Osteoblast (primary cell): ENCODE measurements at regions not wholly inside any gene's neighbourhood (a gene's known extent, or its start where the extent isn't known, plus 50 kb on each side); places are given as distances from the start of the nearest gene placed in this dataset.

Experiments
- DNase-seq: peaks from one replicate; pipeline ENCODE4 v3.0.0; 2011; ENCODE audit warnings: low spot score, mixed read lengths; ENCODE audit not compliant: insufficient read length; ENCODE audit errors: missing footprints
- H2AFZ ChIP-seq: 2 replicates; pipeline ENCODE4 v1.6.0; 2011; ENCODE audit warnings: mild to moderate bottlenecking, low read length
- H3K27ac ChIP-seq: 2 replicates; pipeline ENCODE4 v1.5.1; 2011; ENCODE audit warnings: mild to moderate bottlenecking, low read depth, low read length, moderate library complexity
- H3K27me3 ChIP-seq: 2 replicates; pipeline ENCODE4 v1.6.0; 2012; ENCODE audit warnings: mild to moderate bottlenecking, control low read depth, inconsistent platforms, low read length, moderate library complexity; ENCODE audit not compliant: insufficient read depth
- H3K36me3 ChIP-seq: 2 replicates; pipeline ENCODE4 v1.5.1; 2011; ENCODE audit warnings: mild to moderate bottlenecking, low read length, control low read depth, moderate library complexity; ENCODE audit not compliant: insufficient read depth
- H3K4me1 ChIP-seq: 2 replicates; pipeline ENCODE4 v1.5.1; 2011; ENCODE audit warnings: mild to moderate bottlenecking, low read length, control low read depth, moderate library complexity; ENCODE audit not compliant: insufficient read depth
- H3K4me2 ChIP-seq: 2 replicates; pipeline ENCODE4 v1.6.0; 2011; ENCODE audit warnings: mild to moderate bottlenecking, low read length; ENCODE audit not compliant: insufficient read depth
- H3K4me3 ChIP-seq: fragments of 200-600 bp; sonication (generic); 3 replicates; pipeline ENCODE4 v1.5.1; 2012; ENCODE audit warnings: mild to moderate bottlenecking, low read length, inconsistent platforms; ENCODE audit not compliant: insufficient read depth
- H3K79me2 ChIP-seq: 2 replicates; pipeline ENCODE4 v1.6.0; 2012; ENCODE audit warnings: mild to moderate bottlenecking, low read length, control low read depth, inconsistent platforms; ENCODE audit not compliant: insufficient read depth
- H3K9me3 ChIP-seq: 2 replicates; pipeline ENCODE4 v1.5.1; 2011; ENCODE audit warnings: low read depth, low read length, control low read depth
- H4K20me1 ChIP-seq: 2 replicates; pipeline ENCODE4 v1.6.0; 2012; ENCODE audit warnings: mild to moderate bottlenecking, low read length, control low read depth; ENCODE audit not compliant: insufficient read depth
- TF ChIP-seq, protein P1 (sequence below): IDR thresholded peaks from 2 replicates; pipeline ENCODE4 v1.5.1; 2011; ENCODE audit warnings: mild to moderate bottlenecking, low read depth, low read length, moderate library complexity; ENCODE audit errors: extremely low read depth

DNA sequence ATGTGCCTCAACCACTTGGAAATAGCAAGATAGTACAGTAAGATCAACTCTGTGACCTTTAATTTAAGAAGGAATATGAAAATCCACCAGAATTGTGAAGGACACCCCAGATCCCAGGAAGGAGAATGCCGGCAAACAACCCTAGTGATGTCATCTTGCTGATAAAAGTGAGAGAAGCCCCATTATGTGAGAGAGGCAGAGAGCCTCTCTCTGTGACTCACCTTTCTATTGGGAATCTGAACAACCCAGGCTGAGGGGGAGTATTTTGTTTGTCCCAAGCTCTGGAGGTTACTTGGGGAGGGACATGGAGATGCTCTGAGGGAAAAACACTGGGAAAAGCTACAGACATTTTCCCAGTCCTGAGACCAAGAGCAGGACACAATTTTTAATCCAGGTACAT is 188.3 kb upstream of the FERMT1 start:
- no peaks in the 10 kb centered on the region for H3K9me3 ChIP-seq
- no peak overlapping the region for H2AFZ ChIP-seq
- H4K20me1 ChIP-seq: no peaks in the 10 kb centered on the region
- no peak for DNase-seq
- no peaks in the 10 kb centered on the region for H3K4me1 ChIP-seq
- TF ChIP-seq, protein P1, sequence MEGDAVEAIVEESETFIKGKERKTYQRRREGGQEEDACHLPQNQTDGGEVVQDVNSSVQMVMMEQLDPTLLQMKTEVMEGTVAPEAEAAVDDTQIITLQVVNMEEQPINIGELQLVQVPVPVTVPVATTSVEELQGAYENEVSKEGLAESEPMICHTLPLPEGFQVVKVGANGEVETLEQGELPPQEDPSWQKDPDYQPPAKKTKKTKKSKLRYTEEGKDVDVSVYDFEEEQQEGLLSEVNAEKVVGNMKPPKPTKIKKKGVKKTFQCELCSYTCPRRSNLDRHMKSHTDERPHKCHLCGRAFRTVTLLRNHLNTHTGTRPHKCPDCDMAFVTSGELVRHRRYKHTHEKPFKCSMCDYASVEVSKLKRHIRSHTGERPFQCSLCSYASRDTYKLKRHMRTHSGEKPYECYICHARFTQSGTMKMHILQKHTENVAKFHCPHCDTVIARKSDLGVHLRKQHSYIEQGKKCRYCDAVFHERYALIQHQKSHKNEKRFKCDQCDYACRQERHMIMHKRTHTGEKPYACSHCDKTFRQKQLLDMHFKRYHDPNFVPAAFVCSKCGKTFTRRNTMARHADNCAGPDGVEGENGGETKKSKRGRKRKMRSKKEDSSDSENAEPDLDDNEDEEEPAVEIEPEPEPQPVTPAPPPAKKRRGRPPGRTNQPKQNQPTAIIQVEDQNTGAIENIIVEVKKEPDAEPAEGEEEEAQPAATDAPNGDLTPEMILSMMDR: no peak
- H3K79me2 ChIP-seq: no peaks in the 10 kb centered on the region
- no peak overlapping the region for H3K4me2 ChIP-seq
- no peak overlapping the region for H3K27ac ChIP-seq
- H3K27me3 ChIP-seq: no peaks in the 10 kb centered on the region
- no peaks in the 10 kb centered on the region for H3K36me3 ChIP-seq
- H3K4me3 ChIP-seq: no peak overlapping the region

DNA sequence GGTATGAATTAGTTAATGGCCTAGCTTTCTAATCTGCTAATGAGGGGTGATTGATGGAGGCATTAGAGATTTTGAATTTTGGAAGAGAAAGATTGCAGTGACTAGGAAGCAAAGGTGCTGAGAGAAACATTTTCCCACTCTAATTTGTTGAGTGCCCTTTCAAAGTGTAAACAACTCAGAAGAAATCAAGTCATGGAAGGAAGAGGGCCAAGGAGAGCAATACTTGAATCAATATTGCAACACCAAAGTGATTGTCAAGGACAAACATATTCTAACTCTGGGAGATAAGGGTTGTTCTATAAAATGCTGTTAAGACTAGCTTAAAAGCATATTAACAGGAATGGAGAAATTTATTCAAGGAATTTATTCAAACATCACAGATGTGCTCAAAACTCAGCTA is 182.7 kb upstream of the FERMT1 start:
- H3K9me3 ChIP-seq: no peaks in the 10 kb centered on the region
- H3K4me3 ChIP-seq: no peak overlapping the region
- H4K20me1 ChIP-seq: no peaks in the 10 kb centered on the region
- TF ChIP-seq, protein P1: no peak
- H3K27ac ChIP-seq: no peak overlapping the region
- H3K79me2 ChIP-seq: no peaks in the 10 kb centered on the region
- no peaks in the 10 kb centered on the region for H3K4me1 ChIP-seq
- H2AFZ ChIP-seq: no peak overlapping the region
- H3K36me3 ChIP-seq: no peaks in the 10 kb centered on the region
- no peak overlapping the region for H3K4me2 ChIP-seq
- H3K27me3 ChIP-seq: no peaks in the 10 kb centered on the region
- DNase-seq: no peak

DNA sequence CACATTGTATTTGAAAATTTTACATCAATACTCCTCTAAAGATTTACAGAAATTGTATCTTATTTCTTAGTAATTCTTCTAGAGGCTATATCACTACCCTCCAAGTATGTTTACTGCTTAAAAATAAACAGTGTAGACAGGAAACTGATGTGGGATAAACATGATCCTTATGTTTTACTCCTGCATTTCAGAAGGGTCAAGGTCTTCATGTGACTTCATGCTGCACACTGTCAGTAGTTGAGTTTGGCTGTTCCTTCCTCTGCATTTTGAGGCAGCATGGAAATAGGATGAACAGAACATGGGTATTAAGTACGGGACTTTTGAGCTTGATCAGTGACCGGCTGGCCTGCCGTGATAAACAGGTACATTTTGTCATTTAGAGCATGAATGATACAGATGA is 179.2 kb upstream of the FERMT1 start:
- no peaks in the 10 kb centered on the region for H4K20me1 ChIP-seq
- no peaks in the 10 kb centered on the region for H3K27me3 ChIP-seq
- H3K36me3 ChIP-seq: no peaks in the 10 kb centered on the region
- H3K9me3 ChIP-seq: no peaks in the 10 kb centered on the region
- no peaks in the 10 kb centered on the region for H3K4me1 ChIP-seq
- DNase-seq: no peak
- no peak overlapping the region for H3K27ac ChIP-seq
- TF ChIP-seq, protein P1: no peak
- no peak overlapping the region for H3K4me3 ChIP-seq
- H2AFZ ChIP-seq: no peak overlapping the region
- no peak overlapping the region for H3K4me2 ChIP-seq
- no peaks in the 10 kb centered on the region for H3K79me2 ChIP-seq

DNA sequence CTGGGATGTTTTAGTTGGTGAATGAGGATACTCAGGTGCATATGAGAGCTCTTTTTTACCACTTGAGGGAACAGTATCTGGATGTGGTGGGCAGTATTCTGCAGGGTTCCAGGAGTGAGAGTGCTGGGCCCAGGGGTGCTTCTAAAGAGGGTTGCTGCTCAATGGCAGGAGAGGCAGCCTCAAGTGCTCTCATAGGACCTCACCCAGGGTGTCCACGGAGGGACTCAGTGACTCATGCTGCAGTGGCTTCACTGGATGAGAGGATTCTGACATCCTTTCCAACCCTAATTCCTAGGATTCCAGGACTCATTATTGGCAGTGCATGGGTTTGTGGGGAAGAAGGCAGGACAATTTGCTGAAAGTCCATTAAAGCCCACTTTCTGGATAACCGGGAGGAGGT is 176.6 kb upstream of the FERMT1 start:
- no peak for DNase-seq
- TF ChIP-seq, protein P1: no peak

More for the DNA sequence above, 176.6 kb upstream of the FERMT1 start:
- Histone ChIP-seq H2AFZ (no peak overlapping the region), H4K20me1 (no peaks in the 10 kb centered on the region), H3K4me2 (no peak overlapping the region), H3K9me3 (no peaks in the 10 kb centered on the region), H3K27ac (no peak overlapping the region), H3K4me3 (no peak overlapping the region), H3K27me3 (no peaks in the 10 kb centered on the region), H3K4me1 (no peaks in the 10 kb centered on the region), H3K36me3 (no peaks in the 10 kb centered on the region), H3K79me2 (no peaks in the 10 kb centered on the region)
